ENCODE measurements at regions not wholly inside any gene's neighbourhood (a gene's known extent, or its start where the extent isn't known, plus 50 kb on each side); places are given as distances from the start of the nearest gene placed in this dataset.

DNA sequence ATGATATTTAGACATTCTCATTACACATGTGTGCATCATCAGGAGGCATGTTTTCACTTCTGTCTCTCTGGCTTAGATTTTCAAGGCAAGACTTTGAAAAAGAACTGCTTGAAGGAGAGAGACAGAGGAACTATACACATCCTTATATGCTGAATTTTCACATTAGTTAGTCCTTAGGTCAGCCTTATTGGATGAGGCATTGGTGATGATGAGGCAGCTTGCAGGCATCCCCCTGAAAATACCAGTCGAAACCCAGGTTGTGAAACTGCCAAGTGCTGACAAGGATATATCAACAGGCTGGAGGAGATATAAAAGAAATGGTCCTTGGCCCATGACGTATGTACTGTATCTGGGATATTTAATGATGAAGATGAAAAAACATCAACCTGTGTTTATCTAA, 297.2 kb upstream of the AADAT start:
- H3K27me3 ChIP-seq (ENCODE audit: insufficient read depth), result no peaks in the 10 kb centered on the region
- no peak for TF ChIP-seq ZNF114 (CRISPR knock-in tag; IDR thresholded peaks at IDR 0.05)
- TF ChIP-seq, protein P1, sequence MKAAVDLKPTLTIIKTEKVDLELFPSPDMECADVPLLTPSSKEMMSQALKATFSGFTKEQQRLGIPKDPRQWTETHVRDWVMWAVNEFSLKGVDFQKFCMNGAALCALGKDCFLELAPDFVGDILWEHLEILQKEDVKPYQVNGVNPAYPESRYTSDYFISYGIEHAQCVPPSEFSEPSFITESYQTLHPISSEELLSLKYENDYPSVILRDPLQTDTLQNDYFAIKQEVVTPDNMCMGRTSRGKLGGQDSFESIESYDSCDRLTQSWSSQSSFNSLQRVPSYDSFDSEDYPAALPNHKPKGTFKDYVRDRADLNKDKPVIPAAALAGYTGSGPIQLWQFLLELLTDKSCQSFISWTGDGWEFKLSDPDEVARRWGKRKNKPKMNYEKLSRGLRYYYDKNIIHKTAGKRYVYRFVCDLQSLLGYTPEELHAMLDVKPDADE (IDR thresholded peaks at IDR 0.05), result no peak
- H3K79me2 ChIP-seq (replicated peaks; ENCODE audit: insufficient read depth), result no peaks in the 10 kb centered on the region
- no peaks in the 10 kb centered on the region for H3K36me3 ChIP-seq (ENCODE audit: insufficient read depth)
- no peak overlapping the region for H3K4me3 ChIP-seq
- H3K27ac ChIP-seq (ENCODE audit: low read depth), result no peak overlapping the region
- Mint-ChIP-seq H3K4me3 (no peak overlapping the region), H3K4me1 (no peaks in the 10 kb centered on the region), H3K36me3 (ENCODE audit: low read depth) (peaks cover 3% of the 10 kb centered on the region; the same call in 2 of the 3 replicates), H3K27me3 (ENCODE audit: insufficient read depth, low read depth, poor library complexity) (no peaks in the 10 kb centered on the region), H3K27ac (no peak overlapping the region), H3K9me3 (peaks cover 9% of the 10 kb centered on the region; the same call in 1 of the 3 replicates)
- no peaks in the 10 kb centered on the region for H4K20me1 ChIP-seq (replicated peaks; ENCODE audit: insufficient read depth)
- no peak overlapping the region for H2AFZ ChIP-seq
- no peak for ATAC-seq
- H3F3A ChIP-seq (replicated peaks; ENCODE audit: low read depth), result no peaks in the 10 kb centered on the region
- H3K9me2 ChIP-seq (ENCODE audit: insufficient read depth), result peaks cover 11% of the 10 kb centered on the region
- no peaks in the 10 kb centered on the region for H3K4me1 ChIP-seq (ENCODE audit: insufficient read depth)
- DNase-seq (ENCODE audit: low spot score), result no peak
- H3K4me2 ChIP-seq, result no peak overlapping the region

DNA sequence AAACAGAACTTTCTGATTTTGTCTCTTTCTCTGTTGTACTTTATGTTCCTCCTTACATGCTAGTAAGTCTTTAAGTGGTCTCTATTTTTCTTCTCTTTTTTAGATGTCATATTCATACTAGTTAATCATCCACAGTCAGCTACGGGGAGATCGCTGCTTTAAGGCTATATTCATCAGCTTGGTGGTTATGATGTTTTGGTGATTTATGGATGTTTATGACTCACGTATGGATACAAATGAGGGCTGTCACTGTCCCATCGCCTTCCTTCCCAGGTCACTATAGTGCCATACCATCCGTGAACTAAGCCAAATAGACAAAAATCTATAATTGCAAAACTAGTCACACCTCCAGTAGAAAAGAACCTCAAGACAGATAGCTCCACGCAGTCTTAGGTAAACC, 296.8 kb upstream of the AADAT start:
- ATAC-seq (no peak), DNase-seq (ENCODE audit: low spot score) (no peak)
- Histone ChIP-seq H3K79me2 (replicated peaks; ENCODE audit: insufficient read depth) (no peaks in the 10 kb centered on the region), H3K27me3 (ENCODE audit: insufficient read depth) (no peaks in the 10 kb centered on the region), H2AFZ (no peak overlapping the region), H3F3A (replicated peaks; ENCODE audit: low read depth) (no peaks in the 10 kb centered on the region), H3K36me3 (ENCODE audit: insufficient read depth) (no peaks in the 10 kb centered on the region), H3K9me2 (ENCODE audit: insufficient read depth) (peaks cover 11% of the 10 kb centered on the region), H4K20me1 (replicated peaks; ENCODE audit: insufficient read depth) (no peaks in the 10 kb centered on the region), H3K4me1 (ENCODE audit: insufficient read depth) (no peaks in the 10 kb centered on the region), H3K4me2 (no peak overlapping the region), H3K4me3 (no peak overlapping the region), H3K27ac (ENCODE audit: low read depth) (no peak overlapping the region)
- Mint-ChIP-seq H3K27me3 (ENCODE audit: insufficient read depth, low read depth, poor library complexity) (no peaks in the 10 kb centered on the region), H3K4me1 (no peaks in the 10 kb centered on the region), H3K27ac (no peak overlapping the region), H3K4me3 (no peak overlapping the region), H3K36me3 (ENCODE audit: low read depth) (peaks cover 3% of the 10 kb centered on the region; the same call in 2 of the 3 replicates), H3K9me3 (peaks cover 14% of the 10 kb centered on the region; the same call in 2 of the 3 replicates)
- TF ChIP-seq, protein P2, sequence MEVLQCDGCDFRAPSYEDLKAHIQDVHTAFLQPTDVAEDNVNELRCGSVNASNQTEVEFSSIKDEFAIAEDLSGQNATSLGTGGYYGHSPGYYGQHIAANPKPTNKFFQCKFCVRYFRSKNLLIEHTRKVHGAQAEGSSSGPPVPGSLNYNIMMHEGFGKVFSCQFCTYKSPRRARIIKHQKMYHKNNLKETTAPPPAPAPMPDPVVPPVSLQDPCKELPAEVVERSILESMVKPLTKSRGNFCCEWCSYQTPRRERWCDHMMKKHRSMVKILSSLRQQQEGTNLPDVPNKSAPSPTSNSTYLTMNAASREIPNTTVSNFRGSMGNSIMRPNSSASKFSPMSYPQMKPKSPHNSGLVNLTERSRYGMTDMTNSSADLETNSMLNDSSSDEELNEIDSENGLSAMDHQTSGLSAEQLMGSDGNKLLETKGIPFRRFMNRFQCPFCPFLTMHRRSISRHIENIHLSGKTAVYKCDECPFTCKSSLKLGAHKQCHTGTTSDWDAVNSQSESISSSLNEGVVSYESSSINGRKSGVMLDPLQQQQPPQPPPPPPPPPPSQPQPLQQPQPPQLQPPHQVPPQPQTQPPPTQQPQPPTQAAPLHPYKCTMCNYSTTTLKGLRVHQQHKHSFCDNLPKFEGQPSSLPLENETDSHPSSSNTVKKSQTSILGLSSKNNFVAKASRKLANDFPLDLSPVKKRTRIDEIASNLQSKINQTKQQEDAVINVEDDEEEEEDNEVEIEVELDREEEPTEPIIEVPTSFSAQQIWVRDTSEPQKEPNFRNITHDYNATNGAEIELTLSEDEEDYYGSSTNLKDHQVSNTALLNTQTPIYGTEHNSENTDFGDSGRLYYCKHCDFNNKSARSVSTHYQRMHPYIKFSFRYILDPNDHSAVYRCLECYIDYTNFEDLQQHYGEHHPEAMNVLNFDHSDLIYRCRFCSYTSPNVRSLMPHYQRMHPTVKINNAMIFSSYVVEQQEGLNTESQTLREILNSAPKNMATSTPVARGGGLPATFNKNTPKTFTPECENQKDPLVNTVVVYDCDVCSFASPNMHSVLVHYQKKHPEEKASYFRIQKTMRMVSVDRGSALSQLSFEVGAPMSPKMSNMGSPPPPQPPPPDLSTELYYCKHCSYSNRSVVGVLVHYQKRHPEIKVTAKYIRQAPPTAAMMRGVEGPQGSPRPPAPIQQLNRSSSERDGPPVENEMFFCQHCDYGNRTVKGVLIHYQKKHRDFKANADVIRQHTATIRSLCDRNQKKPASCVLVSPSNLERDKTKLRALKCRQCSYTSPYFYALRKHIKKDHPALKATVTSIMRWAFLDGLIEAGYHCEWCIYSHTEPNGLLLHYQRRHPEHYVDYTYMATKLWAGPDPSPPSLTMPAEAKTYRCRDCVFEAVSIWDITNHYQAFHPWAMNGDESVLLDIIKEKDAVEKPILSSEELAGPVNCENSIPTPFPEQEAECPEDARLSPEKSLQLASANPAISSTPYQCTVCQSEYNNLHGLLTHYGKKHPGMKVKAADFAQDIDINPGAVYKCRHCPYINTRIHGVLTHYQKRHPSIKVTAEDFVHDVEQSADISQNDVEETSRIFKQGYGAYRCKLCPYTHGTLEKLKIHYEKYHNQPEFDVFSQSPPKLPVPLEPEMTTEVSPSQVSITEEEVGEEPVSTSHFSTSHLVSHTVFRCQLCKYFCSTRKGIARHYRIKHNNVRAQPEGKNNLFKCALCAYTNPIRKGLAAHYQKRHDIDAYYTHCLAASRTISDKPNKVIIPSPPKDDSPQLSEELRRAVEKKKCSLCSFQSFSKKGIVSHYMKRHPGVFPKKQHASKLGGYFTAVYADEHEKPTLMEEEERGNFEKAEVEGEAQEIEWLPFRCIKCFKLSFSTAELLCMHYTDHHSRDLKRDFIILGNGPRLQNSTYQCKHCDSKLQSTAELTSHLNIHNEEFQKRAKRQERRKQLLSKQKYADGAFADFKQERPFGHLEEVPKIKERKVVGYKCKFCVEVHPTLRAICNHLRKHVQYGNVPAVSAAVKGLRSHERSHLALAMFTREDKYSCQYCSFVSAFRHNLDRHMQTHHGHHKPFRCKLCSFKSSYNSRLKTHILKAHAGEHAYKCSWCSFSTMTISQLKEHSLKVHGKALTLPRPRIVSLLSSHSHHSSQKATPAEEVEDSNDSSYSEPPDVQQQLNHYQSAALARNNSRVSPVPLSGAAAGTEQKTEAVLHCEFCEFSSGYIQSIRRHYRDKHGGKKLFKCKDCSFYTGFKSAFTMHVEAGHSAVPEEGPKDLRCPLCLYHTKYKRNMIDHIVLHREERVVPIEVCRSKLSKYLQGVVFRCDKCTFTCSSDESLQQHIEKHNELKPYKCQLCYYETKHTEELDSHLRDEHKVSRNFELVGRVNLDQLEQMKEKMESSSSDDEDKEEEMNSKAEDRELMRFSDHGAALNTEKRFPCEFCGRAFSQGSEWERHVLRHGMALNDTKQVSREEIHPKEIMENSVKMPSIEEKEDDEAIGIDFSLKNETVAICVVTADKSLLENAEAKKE (CRISPR knock-in tag; IDR thresholded peaks at IDR 0.05), result no peak
- TF ChIP-seq ZNF331 (CRISPR knock-in tag; IDR thresholded peaks at IDR 0.05; ENCODE audit: low read depth), result no peak
- TF ChIP-seq, protein P3, sequence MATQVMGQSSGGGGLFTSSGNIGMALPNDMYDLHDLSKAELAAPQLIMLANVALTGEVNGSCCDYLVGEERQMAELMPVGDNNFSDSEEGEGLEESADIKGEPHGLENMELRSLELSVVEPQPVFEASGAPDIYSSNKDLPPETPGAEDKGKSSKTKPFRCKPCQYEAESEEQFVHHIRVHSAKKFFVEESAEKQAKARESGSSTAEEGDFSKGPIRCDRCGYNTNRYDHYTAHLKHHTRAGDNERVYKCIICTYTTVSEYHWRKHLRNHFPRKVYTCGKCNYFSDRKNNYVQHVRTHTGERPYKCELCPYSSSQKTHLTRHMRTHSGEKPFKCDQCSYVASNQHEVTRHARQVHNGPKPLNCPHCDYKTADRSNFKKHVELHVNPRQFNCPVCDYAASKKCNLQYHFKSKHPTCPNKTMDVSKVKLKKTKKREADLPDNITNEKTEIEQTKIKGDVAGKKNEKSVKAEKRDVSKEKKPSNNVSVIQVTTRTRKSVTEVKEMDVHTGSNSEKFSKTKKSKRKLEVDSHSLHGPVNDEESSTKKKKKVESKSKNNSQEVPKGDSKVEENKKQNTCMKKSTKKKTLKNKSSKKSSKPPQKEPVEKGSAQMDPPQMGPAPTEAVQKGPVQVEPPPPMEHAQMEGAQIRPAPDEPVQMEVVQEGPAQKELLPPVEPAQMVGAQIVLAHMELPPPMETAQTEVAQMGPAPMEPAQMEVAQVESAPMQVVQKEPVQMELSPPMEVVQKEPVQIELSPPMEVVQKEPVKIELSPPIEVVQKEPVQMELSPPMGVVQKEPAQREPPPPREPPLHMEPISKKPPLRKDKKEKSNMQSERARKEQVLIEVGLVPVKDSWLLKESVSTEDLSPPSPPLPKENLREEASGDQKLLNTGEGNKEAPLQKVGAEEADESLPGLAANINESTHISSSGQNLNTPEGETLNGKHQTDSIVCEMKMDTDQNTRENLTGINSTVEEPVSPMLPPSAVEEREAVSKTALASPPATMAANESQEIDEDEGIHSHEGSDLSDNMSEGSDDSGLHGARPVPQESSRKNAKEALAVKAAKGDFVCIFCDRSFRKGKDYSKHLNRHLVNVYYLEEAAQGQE (IDR thresholded peaks at IDR 0.05; ENCODE audit: unreplicated experiment), result no peak
- TF ChIP-seq, protein P4, sequence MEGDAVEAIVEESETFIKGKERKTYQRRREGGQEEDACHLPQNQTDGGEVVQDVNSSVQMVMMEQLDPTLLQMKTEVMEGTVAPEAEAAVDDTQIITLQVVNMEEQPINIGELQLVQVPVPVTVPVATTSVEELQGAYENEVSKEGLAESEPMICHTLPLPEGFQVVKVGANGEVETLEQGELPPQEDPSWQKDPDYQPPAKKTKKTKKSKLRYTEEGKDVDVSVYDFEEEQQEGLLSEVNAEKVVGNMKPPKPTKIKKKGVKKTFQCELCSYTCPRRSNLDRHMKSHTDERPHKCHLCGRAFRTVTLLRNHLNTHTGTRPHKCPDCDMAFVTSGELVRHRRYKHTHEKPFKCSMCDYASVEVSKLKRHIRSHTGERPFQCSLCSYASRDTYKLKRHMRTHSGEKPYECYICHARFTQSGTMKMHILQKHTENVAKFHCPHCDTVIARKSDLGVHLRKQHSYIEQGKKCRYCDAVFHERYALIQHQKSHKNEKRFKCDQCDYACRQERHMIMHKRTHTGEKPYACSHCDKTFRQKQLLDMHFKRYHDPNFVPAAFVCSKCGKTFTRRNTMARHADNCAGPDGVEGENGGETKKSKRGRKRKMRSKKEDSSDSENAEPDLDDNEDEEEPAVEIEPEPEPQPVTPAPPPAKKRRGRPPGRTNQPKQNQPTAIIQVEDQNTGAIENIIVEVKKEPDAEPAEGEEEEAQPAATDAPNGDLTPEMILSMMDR (conservative IDR thresholded peaks at IDR 0.05; ENCODE audit: low read depth in 2 of 2), result no peak
- TF ChIP-seq EZH2phosphoT487 (IDR thresholded peaks at IDR 0.05; ENCODE audit: unreplicated experiment), result no peak
- no peak for TF ChIP-seq STAT1 (IDR thresholded peaks at IDR 0.05; ENCODE audit: unreplicated experiment)
- no peak for TF ChIP-seq ZNF114 (CRISPR knock-in tag; IDR thresholded peaks at IDR 0.05)
- no peak for TF ChIP-seq JUNB (IDR thresholded peaks at IDR 0.05; ENCODE audit: unreplicated experiment)
- no peak for TF ChIP-seq POLR2AphosphoS5 (IDR thresholded peaks at IDR 0.05; ENCODE audit: low read depth)

Measured in GM23338 (cell line).